ENCODE measurements at regions not wholly inside any gene's neighbourhood (a gene's known extent, or its start where the extent isn't known, plus 50 kb on each side); places are given as distances from the start of the nearest gene placed in this dataset.

GRCh38 chr16:85971902-85972638 lies 73.1 kb downstream of the IRF8 start:
- no peak for DNase-seq

GRCh38 chr16:85974428-85975375 lies 75.7 kb downstream of the IRF8 start:
- DNase-seq, result no peak

GRCh38 chr16:85975451-85975981 lies 76.6 kb downstream of the IRF8 start:
- DNase-seq, result no peak

GRCh38 chr16:85978291-85978775 lies 79.4 kb downstream of the IRF8 start:
- no peak for DNase-seq

GRCh38 chr16:85978976-85979375 lies 80.0 kb downstream of the IRF8 start:
- DNase-seq, result no peak

GRCh38 chr16:85979605-85980004 lies 80.6 kb downstream of the IRF8 start:
- no peak for DNase-seq

GRCh38 chr16:85980686-85981085 lies 81.7 kb downstream of the IRF8 start:
- no peak for DNase-seq

- no peak for DNase-seq
Observed at GRCh38 chr16:85981826-85982562, 83.0 kb downstream of the IRF8 start.

- no peak for DNase-seq
Observed at GRCh38 chr16:85982563-85982939, 83.6 kb downstream of the IRF8 start.

GRCh38 chr16:85983064-85983463 lies 84.1 kb downstream of the IRF8 start:
- no peak for DNase-seq

- no peak for DNase-seq
Observed at GRCh38 chr16:85983606-85984230, 84.8 kb downstream of the IRF8 start.

GRCh38 chr16:85984231-85984880 lies 85.4 kb downstream of the IRF8 start:
- no peak for DNase-seq

GRCh38 chr16:85984947-85985451 lies 86.0 kb downstream of the IRF8 start:
- DNase-seq, result no peak

GRCh38 chr16:85986931-85987749 lies 88.2 kb downstream of the IRF8 start:
- no peak for DNase-seq

GRCh38 chr16:85987750-85988078 lies 88.8 kb downstream of the IRF8 start:
- DNase-seq, result no peak

- DNase-seq, result no peak
Observed at GRCh38 chr16:85988306-85988705, 89.3 kb downstream of the IRF8 start.

GRCh38 chr16:85988723-85989313 lies 89.9 kb downstream of the IRF8 start:
- no peak for DNase-seq

GRCh38 chr16:85989376-85989775 lies 90.4 kb downstream of the IRF8 start:
- DNase-seq, result no peak

- no peak for DNase-seq
Observed at GRCh38 chr16:85989863-85990643, 91.1 kb downstream of the IRF8 start.

All from occipital lobe (tissue), 1 donor.